HG02678 (cell line): ENCODE measurements at regions not wholly inside any gene's neighbourhood (a gene's known extent, or its start where the extent isn't known, plus 50 kb on each side); places are given as distances from the start of the nearest gene placed in this dataset.

Experiments
- ATAC-seq: cut with Tn5 transposase; IDR thresholded peaks from one replicate; pipeline ENCODE4 v1.9.1; 2021; ENCODE audit warnings: mild to moderate bottlenecking, moderate library complexity; ENCODE audit not compliant: unreplicated experiment

GRCh38 chr1:199716729-199717128 is 310.8 kb upstream of the NR5A2 start:
- no peak for ATAC-seq

- ATAC-seq = no peak
Measured at GRCh38 chr1:199719156-199719842, 308.2 kb upstream of the NR5A2 start.

- no peak for ATAC-seq
Measured at GRCh38 chr1:199720496-199720895, 307.0 kb upstream of the NR5A2 start.

- no peak for ATAC-seq
Measured at GRCh38 chr1:199721001-199721400, 306.5 kb upstream of the NR5A2 start.

- ATAC-seq = no peak
Measured at GRCh38 chr1:199723250-199723956, 304.1 kb upstream of the NR5A2 start.

GRCh38 chr1:199724049-199724448 is 303.5 kb upstream of the NR5A2 start:
- ATAC-seq = no peak

GRCh38 chr1:199725002-199725565 is 302.4 kb upstream of the NR5A2 start:
- peak; percentile 64 for ATAC-seq

GRCh38 chr1:199727682-199728081 is 299.8 kb upstream of the NR5A2 start:
- no peak for ATAC-seq

GRCh38 chr1:199728345-199728744 is 299.2 kb upstream of the NR5A2 start:
- no peak for ATAC-seq

GRCh38 chr1:199733125-199733524 is 294.4 kb upstream of the NR5A2 start:
- no peak for ATAC-seq

GRCh38 chr1:199734186-199734585 is 293.3 kb upstream of the NR5A2 start:
- ATAC-seq = no peak

GRCh38 chr1:199735660-199736059 is 291.9 kb upstream of the NR5A2 start:
- ATAC-seq = no peak

GRCh38 chr1:199736646-199737045 is 290.9 kb upstream of the NR5A2 start:
- ATAC-seq = no peak

- no peak for ATAC-seq
Measured at GRCh38 chr1:199741586-199741985, 285.9 kb upstream of the NR5A2 start.

GRCh38 chr1:199742547-199742946 is 285.0 kb upstream of the NR5A2 start:
- no peak for ATAC-seq

GRCh38 chr1:199743227-199743626 is 284.3 kb upstream of the NR5A2 start:
- no peak for ATAC-seq

GRCh38 chr1:199746666-199747384 is 280.7 kb upstream of the NR5A2 start:
- no peak for ATAC-seq

GRCh38 chr1:199747984-199748383 is 279.5 kb upstream of the NR5A2 start:
- ATAC-seq = no peak

GRCh38 chr1:199751506-199751905 is 276.0 kb upstream of the NR5A2 start:
- no peak for ATAC-seq

- ATAC-seq = no peak
Measured at GRCh38 chr1:199751962-199752687, 275.4 kb upstream of the NR5A2 start.

- ATAC-seq = no peak
Measured at GRCh38 chr1:199752688-199753027, 274.9 kb upstream of the NR5A2 start.
